ENCODE measurements at regions not wholly inside any gene's neighbourhood (a gene's known extent, or its start where the extent isn't known, plus 50 kb on each side); places are given as distances from the start of the nearest gene placed in this dataset.

GRCh38 chr15:47266566-47266965 is 450.7 kb upstream of the SEMA6D start:
- Histone ChIP-seq H3K9ac (ENCODE audit: extremely low read depth, insufficient read length, low read length) (no peak overlapping the region), H4K20me1 (ENCODE audit: control insufficient read depth, insufficient read depth, insufficient read length) (no peaks in the 10 kb centered on the region), H3K9me3 (ENCODE audit: control insufficient read depth, low read depth, low read length) (no peaks in the 10 kb centered on the region), H2BK15ac (ENCODE audit: low read depth, low read length) (no peak overlapping the region), H3T11ph (ENCODE audit: low read length) (no peak overlapping the region), H2BK120ac (ENCODE audit: low read depth, low read length, poor library complexity, severe bottlenecking) (no peak overlapping the region), H2BK5ac (ENCODE audit: insufficient read length, low read length) (no peak overlapping the region), H3K14ac (ENCODE audit: insufficient read depth, low read length) (no peak overlapping the region), H3K27ac (ENCODE audit: insufficient read length, low read depth, low read length) (no peak overlapping the region), H3K4me2 (ENCODE audit: insufficient read depth, insufficient read length, low read length) (no peak overlapping the region), H2AK5ac (ENCODE audit: insufficient read length, low read length) (no peak overlapping the region), H2BK20ac (ENCODE audit: low read depth, low read length, poor library complexity, severe bottlenecking) (no peak overlapping the region), H3K18ac (ENCODE audit: insufficient read length, low read depth, low read length) (no peak overlapping the region), H3K23ac (ENCODE audit: insufficient read length, low read depth, low read length) (no peak overlapping the region), H3K56ac (ENCODE audit: insufficient read length, low read depth, low read length) (no peak overlapping the region), H3K27me3 (ENCODE audit: insufficient read depth, low read length) (no peaks in the 10 kb centered on the region), H4K8ac (replicated peaks; ENCODE audit: insufficient read length, low read depth, low read length) (no peak overlapping the region), H3K23me2 (ENCODE audit: insufficient read length, low read depth, low read length, poor library complexity, severe bottlenecking) (no peaks in the 10 kb centered on the region), H4K5ac (ENCODE audit: insufficient read length, low read depth, low read length) (no peak overlapping the region), H3K4me1 (ENCODE audit: insufficient read depth, low read length) (no peaks in the 10 kb centered on the region), H3K79me1 (ENCODE audit: insufficient read depth, low read depth, low read length, poor library complexity, severe bottlenecking) (no peaks in the 10 kb centered on the region), H2AFZ (ENCODE audit: low read length) (no peak overlapping the region), H4K91ac (ENCODE audit: insufficient read length, low read depth, low read length) (no peak overlapping the region), H3K79me2 (ENCODE audit: insufficient read depth, low read length) (no peaks in the 10 kb centered on the region), H3K4ac (ENCODE audit: low read depth, low read length) (no peak overlapping the region), H2BK12ac (ENCODE audit: insufficient read length, low read depth, low read length) (no peak overlapping the region)
- Mint-ChIP-seq H3K4me1 (peaks cover 3 to 4% of the 10 kb centered on the region in 2 experiments; a peak in 1 of 4 replicates), H3K27ac (no peak overlapping the region), H3K4me3 (no peak overlapping the region), H3K9me3 (peaks cover 14% of the 10 kb centered on the region in 2 experiments), H3K27me3 (ENCODE audit: low read depth) (no peaks in the 10 kb centered on the region), H3K36me3 (ENCODE audit: insufficient read depth in 1 of 3, low read depth in 3 of 3) (peaks cover 0 to 8% (median 8%) of the 10 kb centered on the region in 3 experiments; a peak in 3 of 7 replicates)
- WGBS (ENCODE audit: extremely low coverage, insufficient read length, low lambda C conversion rate), result no CpG with 5 or more reads among the region's 1 CpG
- DNase-seq, result no peak
- TF ChIP-seq, protein P1, sequence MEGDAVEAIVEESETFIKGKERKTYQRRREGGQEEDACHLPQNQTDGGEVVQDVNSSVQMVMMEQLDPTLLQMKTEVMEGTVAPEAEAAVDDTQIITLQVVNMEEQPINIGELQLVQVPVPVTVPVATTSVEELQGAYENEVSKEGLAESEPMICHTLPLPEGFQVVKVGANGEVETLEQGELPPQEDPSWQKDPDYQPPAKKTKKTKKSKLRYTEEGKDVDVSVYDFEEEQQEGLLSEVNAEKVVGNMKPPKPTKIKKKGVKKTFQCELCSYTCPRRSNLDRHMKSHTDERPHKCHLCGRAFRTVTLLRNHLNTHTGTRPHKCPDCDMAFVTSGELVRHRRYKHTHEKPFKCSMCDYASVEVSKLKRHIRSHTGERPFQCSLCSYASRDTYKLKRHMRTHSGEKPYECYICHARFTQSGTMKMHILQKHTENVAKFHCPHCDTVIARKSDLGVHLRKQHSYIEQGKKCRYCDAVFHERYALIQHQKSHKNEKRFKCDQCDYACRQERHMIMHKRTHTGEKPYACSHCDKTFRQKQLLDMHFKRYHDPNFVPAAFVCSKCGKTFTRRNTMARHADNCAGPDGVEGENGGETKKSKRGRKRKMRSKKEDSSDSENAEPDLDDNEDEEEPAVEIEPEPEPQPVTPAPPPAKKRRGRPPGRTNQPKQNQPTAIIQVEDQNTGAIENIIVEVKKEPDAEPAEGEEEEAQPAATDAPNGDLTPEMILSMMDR (conservative IDR thresholded peaks at IDR 0.05), result no peak

Data from H9 (cell line).